Ovary (tissue), 3 donors: ENCODE measurements at regions not wholly inside any gene's neighbourhood (a gene's known extent, or its start where the extent isn't known, plus 50 kb on each side); places are given as distances from the start of the nearest gene placed in this dataset.

ENCODE experiments used
- POLR2A ChIP-seq: fragments of 450-650 bp; IDR thresholded peaks from one replicate; pipeline ENCODE4 v1.6.1; 2017; ENCODE audit warnings: antibody characterized with exemption, mild to moderate bottlenecking, moderate library complexity
- TF ChIP-seq, protein P1 (sequence below), 3 donors: fragments of 450-650 bp in 2 of 3; fragments of 200-600 bp in 1 of 3; IDR thresholded peaks; one replicate each; pipeline versions ENCODE4 v1.5.1 to v1.8.0; 2016 to 2022; ENCODE audit warnings: antibody characterized with exemption in 3 of 3, mild to moderate bottlenecking in 1 of 3
- donor health status: DM: no; HTN: no; CAD: no.

GRCh38 chr1:232503497-232503896 lies 126.4 kb downstream of the SIPA1L2 start:
- TF ChIP-seq POLR2A: no peak
- TF ChIP-seq, protein P1, sequence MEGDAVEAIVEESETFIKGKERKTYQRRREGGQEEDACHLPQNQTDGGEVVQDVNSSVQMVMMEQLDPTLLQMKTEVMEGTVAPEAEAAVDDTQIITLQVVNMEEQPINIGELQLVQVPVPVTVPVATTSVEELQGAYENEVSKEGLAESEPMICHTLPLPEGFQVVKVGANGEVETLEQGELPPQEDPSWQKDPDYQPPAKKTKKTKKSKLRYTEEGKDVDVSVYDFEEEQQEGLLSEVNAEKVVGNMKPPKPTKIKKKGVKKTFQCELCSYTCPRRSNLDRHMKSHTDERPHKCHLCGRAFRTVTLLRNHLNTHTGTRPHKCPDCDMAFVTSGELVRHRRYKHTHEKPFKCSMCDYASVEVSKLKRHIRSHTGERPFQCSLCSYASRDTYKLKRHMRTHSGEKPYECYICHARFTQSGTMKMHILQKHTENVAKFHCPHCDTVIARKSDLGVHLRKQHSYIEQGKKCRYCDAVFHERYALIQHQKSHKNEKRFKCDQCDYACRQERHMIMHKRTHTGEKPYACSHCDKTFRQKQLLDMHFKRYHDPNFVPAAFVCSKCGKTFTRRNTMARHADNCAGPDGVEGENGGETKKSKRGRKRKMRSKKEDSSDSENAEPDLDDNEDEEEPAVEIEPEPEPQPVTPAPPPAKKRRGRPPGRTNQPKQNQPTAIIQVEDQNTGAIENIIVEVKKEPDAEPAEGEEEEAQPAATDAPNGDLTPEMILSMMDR (IDR thresholded peaks at IDR 0.05): no peak
